Occipital lobe (tissue), 2 donors: ENCODE measurements at regions not wholly inside any gene's neighbourhood (a gene's known extent, or its start where the extent isn't known, plus 50 kb on each side); places are given as distances from the start of the nearest gene placed in this dataset. TPM values are rescaled to one million over a fixed set of nuclear protein-coding genes. Genes with fewer than 3 reads are reported as not detected.

Experiments
- DNase-seq: peaks from one replicate; lab custom pipeline; 2025; lab: John Stamatoyannopoulos, UW
- small RNA-seq: library from RNA; depleted of rRNA; stranded (forward); fragments of <200 nt; gene quantifications from one replicate; pipeline ENCODE3, GENCODE V24; 2014

DNA sequence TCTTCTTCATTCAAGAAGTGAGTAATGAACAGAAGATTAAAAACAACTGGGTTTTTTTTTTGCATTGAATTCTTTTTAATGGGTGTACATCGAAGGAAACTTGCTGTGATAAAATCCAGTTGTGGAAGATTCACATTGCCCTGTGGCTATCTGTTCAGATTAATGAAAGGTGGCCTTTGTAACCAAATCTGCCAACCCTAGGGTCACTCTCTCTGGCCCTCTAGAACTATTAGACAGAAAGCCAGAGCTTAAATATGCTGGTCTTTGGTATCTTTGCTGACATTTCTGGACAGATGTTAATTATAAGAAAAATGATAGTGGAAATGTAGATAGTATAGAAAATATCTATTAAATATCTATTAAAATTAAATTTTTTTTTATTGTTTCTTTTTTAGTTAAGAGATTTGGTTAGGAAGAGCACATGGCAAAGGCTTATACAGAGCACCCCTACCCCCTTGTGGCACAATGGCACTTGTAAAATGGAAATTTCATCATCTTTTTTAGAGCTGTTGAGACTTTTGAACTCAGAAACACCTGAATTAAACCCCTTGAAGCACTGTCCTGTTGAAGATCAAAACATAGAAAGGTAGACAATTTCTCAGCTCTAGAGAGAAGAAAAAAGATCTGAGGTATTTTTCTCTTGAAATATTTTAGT, 572.5 kb downstream of the PKHD1 start:
- no peak for DNase-seq

DNA sequence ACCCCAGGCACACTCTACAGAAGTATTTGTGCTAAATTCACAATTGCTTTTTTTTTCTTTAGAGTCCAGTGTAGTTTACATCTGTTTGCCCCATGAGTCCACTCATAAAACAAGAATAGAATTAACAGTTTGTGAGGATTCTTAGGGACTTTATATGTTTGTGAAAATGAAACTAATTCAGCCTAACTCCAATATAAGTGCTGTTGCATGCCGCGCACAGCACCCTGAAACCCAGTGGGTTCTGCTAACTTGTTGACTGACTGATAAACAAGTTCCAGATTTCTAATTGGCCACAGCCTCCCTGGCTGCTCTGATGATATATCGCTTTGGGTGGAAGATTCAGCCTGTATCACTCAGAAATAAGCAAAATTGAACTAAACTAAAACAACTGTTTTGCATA, 561.4 kb downstream of the PKHD1 start:
- DNase-seq: no peak

DNA sequence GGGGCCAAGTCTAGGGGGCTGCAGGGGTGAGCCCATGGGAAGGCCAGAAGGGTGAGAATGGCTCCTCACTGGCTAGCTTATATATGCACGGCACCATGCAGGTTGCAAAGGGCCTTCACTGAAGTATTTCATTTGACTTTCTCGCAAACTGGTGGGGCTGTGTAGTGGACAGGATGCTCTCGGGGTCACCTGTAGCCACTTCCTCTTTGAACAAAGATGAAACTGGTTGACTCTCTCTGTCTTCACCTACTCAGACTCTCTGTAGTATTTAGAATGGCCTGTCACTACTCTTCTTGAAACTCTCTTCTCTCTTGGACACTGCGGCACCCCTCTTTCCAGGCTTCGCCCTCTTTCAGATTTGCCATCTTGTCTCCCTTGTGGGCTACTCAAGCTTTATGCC, 560.5 kb downstream of the PKHD1 start:
- no peak for DNase-seq

DNA sequence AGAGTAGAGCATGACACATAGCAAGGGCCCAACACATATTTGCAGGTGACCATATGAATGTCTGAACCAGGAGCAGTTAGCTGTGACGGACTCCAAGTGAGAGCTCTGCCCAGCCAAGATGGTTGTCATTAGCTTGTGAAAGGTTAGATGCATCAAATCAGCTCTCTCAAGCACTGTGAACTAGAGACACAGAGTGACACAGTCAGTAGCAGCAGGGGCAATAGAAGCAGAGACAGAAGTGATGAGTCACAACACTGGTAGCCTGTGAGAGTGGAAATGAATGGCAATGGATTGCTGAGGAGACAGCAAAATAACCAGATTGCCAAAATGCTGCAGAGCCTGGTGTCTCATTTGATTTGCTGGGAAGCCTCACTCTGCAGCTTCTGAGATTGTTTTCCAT, 558.9 kb downstream of the PKHD1 start:
- no peak for DNase-seq

DNA sequence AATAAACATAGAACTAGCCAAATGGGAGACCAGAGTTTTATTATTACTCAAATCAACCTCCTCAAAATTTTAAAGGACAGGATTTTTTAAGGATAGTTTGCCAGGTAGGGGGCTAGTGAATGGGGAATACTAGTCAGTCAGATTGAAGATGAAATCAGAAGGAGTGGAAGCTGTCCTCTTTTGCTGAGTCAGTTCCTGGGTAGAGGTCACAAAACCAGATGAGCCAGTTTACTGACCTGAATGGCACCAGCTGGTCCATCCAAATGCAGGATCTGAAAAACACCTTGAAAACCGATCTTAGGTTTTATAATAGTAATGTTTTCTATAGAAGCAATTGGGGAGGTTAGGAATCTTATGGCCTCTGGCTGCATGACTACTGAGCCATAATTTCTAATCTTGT, 558.2 kb downstream of the PKHD1 start:
- no peak for DNase-seq

DNA sequence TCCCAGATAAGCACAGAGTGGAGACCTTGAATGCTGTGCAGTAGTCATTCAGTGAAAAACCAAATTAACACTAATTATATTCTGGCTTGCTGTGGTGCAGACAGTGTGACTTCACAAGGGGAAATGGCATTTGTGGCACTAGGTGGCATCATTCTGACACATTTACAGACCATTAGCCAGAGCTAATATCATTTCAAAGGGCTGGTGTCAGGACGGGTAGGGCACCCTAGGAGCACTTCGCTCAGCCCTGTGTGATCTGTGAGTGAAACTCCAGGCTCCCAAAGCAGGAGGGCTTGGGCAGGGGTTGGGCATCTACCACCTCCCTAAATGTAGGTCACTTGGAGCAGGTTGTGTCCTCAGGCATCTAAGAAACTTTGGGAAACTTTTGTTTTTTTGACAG, 555.8 kb downstream of the PKHD1 start:
- no peak for DNase-seq

DNA sequence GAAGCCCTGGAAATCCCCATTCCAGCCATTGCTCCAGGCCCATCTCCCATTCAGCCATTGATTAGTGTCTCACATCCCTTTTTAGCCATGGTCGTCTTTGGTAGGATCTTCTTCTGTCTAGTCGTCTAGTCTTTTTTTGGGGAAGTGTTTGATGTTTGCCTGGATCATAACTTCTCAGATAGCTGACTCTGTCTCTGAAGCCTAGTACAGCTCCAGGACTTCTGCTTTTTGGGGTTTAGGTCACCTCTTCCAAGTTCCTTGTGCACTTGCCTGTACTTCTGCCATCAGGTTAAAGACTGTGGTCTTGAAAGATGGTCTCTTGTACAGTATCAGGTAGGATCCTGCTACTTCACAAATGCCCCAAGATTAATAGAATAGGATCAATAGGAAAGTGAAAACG, 553.5 kb downstream of the PKHD1 start:
- no peak for DNase-seq

DNA sequence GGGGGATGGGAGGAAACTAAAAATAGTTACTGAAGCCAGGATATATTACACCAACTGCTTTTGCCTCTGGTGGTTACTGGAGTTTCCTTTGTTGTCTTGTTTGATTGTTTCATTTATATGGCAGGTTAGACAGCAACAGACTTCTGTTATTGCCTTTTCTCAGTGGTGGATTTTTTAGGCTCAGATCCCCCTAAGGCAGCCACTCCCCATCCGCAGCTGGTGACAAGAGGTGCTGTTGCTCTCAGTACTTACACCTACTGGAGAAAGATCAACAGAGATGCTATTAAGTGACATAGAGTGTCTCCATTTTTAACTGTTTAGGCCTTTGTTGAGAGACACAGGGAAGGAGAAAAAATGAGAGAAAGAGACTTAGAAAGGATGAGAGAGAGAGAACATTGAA, 552.1 kb downstream of the PKHD1 start:
- no peak for DNase-seq

DNA sequence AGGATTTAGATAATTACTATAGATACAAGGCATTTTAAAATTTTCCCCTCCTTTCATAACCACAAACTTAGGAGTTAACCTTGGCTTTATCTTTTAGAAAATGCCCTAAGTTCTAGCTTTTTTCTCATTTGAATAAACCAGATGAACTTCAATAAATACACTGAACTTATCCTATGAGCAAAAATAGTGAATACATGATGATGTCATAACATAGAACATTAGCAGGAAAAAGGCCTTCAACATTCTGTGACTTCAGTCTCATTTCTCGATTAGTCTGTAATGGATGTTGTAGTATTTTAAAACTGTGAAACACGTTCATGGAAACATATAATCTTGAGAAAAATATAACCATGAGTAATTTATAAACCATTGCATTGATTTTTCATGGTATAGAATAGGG, 550.7 kb downstream of the PKHD1 start:
- no peak for DNase-seq

DNA sequence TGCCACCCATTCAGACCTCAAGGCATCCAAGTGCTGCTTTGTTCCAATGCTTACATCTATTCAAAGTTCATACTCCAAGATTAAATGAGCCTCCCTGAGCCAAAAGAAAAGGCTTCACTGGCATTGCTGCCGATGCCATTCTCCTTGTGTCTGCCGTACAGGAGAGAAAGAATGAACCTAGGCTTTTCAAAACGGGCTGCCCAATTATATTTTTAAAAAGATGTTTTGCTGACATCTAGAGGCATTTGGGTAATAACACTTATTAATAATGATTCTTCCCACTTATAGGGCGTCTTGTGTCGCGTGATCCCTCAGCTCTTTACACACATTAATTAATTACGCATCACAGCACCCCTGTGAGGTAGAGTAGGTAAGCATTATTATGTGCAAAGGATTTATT, 545.6 kb downstream of the PKHD1 start:
- DNase-seq: no peak

DNA sequence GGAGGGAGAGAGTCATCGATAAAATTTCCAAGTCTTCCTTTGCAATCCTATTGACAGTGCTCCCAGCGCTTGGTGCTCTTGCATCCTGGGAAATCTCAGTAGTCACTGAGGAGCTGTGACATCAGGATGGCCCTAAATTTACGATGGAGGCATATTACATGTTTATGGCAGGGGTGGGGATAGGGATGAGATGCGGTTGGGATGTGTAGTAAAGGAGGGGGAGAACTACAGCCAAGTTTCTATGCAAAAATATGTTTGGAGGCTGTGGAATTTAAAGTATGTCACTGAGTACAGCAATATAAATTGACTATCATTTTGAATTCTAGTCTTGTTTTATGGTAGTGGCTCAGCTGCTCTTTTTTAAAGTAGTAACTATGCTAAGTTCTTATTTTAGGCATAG, 544.9 kb downstream of the PKHD1 start:
- DNase-seq: no peak

DNA sequence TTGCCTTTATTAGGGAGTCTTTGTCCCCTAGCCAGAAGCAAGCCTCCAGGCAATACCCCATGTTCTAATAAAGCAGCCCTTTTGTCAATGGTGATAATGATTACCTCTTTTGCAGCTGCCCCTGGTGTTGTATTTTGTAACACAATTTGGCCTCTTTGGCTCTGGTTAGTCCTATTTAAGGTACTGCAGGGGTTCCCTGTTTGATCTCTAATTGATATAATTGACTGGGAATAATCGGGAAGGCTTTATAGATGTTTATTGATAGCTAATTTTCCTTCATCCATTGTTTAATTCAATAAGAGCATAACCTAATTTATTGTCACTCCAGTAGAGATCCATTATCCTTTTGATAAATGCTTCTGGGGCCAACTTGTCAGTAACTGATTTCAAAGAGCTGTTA, 537.2 kb downstream of the PKHD1 start:
- no peak for DNase-seq

DNA sequence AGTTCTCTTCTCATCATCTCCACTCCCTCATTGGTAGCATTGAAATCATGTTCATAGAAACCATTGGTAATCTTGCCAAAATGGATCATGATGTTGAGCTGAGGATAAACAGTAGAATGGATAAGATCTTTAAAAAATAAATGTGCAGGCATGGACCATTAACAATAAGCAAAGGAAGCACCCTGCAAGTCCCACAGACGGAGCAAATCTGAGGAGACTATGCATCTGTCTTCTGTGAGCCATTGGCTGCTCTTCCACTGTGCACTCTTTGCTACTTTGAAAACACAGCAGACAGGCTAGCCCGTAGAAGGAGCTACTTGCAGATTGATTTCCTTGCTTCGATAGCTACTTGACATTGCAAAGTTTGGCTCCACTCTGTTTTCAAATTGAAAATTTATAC, 535.0 kb downstream of the PKHD1 start:
- no peak for DNase-seq

DNA sequence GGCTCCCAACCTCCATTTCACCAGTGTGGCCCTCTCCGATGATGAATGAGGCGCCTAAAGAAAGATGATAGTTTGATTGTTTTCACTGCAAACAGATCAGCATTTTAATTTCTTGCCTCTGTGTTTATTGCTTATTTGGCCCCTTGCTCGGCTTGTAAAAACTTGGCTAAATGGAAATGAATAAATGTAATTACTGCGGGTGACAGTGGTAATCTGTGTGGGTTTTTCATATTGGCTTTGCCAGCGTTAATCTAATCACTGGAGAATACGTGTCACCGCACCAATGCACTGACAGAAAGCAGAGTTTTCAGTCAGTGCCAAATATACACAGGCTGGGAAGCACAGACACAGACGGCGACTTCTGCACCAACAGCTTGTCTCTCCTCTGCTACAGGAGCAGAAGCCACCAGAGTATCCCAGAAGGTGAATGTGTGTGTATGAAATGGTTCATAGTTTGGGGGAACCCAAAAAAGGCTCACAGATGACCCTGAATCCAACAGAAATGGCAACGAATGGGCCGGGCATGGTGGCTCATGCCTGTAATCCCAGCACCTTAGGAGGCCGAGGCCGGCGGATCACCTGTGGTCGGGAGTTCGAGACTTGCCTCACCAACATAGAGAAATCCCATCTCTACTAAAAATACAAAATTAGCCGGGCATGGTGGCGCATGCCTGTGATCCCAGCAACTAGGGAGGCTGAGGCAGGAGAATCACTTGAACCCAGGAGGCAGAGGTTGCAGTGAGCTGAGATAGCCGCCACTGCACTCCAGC, 534.0 kb downstream of the PKHD1 start:
- no peak for DNase-seq

DNA sequence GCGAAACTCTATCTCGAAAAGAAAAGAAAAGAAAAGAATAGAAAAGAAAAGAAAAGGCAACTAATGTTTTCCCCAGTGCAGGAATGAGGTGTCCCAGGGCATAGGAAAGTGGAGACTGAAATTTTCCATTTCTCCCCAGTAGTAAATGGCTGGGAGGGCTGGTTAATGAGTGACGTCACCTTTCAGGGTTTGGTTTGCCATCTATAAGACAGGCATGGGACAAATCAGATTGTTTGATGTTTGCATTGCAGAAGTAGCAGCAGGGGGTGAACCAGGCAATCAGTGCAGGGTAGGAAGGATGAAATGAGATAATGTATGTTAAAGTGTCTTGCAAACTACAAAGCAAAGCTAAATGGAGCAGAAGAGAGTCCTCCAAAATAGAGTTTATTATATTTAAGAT, 533.4 kb downstream of the PKHD1 start:
- no peak for DNase-seq

DNA sequence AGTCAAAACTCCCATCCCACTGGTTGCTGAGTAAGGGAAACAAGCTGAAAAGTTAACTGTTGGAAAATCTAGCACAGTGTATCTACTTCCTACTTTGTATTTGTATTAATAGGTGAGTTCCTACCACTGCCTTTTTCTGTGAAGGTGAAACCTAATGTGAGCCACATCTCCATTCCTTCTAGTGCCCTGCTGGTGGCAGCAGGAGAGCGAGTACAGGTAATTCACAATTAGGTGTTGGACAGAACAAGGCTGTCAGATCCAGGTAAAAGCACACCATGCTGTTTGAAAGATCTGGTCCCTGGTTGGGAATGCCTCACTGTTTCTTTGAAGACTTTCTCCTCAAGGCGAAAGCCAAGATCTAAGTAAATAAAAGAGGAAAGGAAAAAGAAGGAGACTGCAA, 528.4 kb downstream of the PKHD1 start:
- DNase-seq: no peak

DNA sequence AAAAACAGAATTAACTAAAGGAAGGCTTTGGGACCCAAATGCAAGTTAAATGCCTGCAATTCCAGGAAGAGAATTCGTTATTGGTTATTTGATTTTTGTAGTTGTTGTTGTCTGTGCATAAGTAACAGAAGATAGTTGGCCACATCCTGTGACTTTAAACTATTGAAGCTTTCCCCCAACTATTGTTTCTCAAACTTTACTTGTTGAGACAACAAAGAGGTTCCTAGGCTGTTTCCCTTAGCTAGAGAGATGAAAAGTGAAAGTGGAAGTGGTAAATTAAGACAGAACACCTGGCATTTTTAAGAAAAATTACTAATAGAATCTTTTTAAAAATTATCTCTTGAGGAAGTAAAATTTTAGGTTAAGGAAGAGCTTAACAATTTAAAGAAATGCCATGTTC, 525.2 kb downstream of the PKHD1 start:
- DNase-seq: no peak

Small RNAs in the stretch of these regions (small RNA-seq; reads per million reads assigned to genes)
- not detected for gene RF00572
